Caco-2 (cell line): ENCODE measurements at regions not wholly inside any gene's neighbourhood (a gene's known extent, or its start where the extent isn't known, plus 50 kb on each side); places are given as distances from the start of the nearest gene placed in this dataset.

Source experiments
- BruUV-seq: library from RNA; stranded (reverse); fragments of 400-500 nt; replicated peaks from 2 replicates; lab custom pipeline; 2021; lab: Mats Ljungman, UMichigan
- CTCF ChIA-PET: fragments of 300-600 bp; sonication (Branson Sonifier 250); formaldehyde crosslinking; loops from one replicate; lab custom pipeline; 2022; ENCODE audit warnings: antibody characterized with exemption; lab: Charles Lee
- POLR2A ChIA-PET: fragments of 300-600 bp; sonication (Branson Sonifier 250); formaldehyde crosslinking; loops from one replicate; lab custom pipeline; 2022; ENCODE audit warnings: antibody characterized with exemption; lab: Charles Lee
- DNase-seq, 2 experiments: peaks; one replicate each; pipeline versions ENCODE4 v3.0.0 to v3.0.0-alpha.2; 2020 to 2022
- H3K27me3 ChIP-seq: replicated peaks from 2 replicates; pipeline ENCODE4 v1.6.0; 2011; ENCODE audit warnings: low read length; ENCODE audit not compliant: control insufficient read depth, insufficient read depth
- H3K36me3 ChIP-seq: 2 replicates; pipeline ENCODE4 v1.5.1; 2011; ENCODE audit warnings: low read length; ENCODE audit not compliant: control insufficient read depth, insufficient read depth
- H3K4me1 ChIP-seq: fragments of 250-450 bp; sonication (Bioruptor Pico); 2 replicates; pipeline ENCODE4 v1.5.1; 2020; ENCODE audit warnings: mild to moderate bottlenecking
- H3K4me3 ChIP-seq: 2 replicates; pipeline ENCODE4 v1.5.1; 2011; ENCODE audit warnings: low read depth, mild to moderate bottlenecking, control low read depth, low read length
- H3K9me3 ChIP-seq: fragments of 250-450 bp; sonication (Bioruptor Pico); 2 replicates; pipeline ENCODE4 v1.5.1; 2020; ENCODE audit warnings: mild to moderate bottlenecking, moderate library complexity
- H3K27ac Mint-ChIP-seq: one replicate; pipeline ENCODE4 v1.8.0; 2022; ENCODE audit warnings: mixed read lengths; ENCODE audit not compliant: unreplicated experiment
- H3K27me3 Mint-ChIP-seq: one replicate; pipeline ENCODE4 v1.8.0; 2022; ENCODE audit warnings: mixed read lengths; ENCODE audit not compliant: insufficient read depth, unreplicated experiment
- H3K36me3 Mint-ChIP-seq: one replicate; pipeline ENCODE4 v1.8.0; 2022; ENCODE audit warnings: mild to moderate bottlenecking, mixed read lengths; ENCODE audit not compliant: insufficient read depth, unreplicated experiment
- H3K4me1 Mint-ChIP-seq: one replicate; pipeline ENCODE4 v1.8.0; 2022; ENCODE audit warnings: low read depth, mixed read lengths; ENCODE audit not compliant: unreplicated experiment
- H3K4me3 Mint-ChIP-seq: one replicate; pipeline ENCODE4 v1.8.0; 2022; ENCODE audit warnings: mild to moderate bottlenecking, moderate library complexity, mixed read lengths; ENCODE audit not compliant: unreplicated experiment
- H3K9me3 Mint-ChIP-seq: one replicate; pipeline ENCODE4 v1.8.0; 2022; ENCODE audit warnings: mixed read lengths; ENCODE audit not compliant: unreplicated experiment
- CTCF ChIP-seq, 2 experiments: fragments of 200-600 bp in 1 of 2; IDR thresholded peaks; 1 replicate in 1 of 2; 2 replicates in 1 of 2; pipeline versions ENCODE4 v1.5.1 to v1.8.0; 2011 to 2022; ENCODE audit warnings: antibody characterized with exemption in 1 of 2, control low read depth in 1 of 2, inconsistent platforms in 1 of 2, low read depth in 1 of 2, low read length in 1 of 2, mild to moderate bottlenecking in 1 of 2, moderate library complexity in 1 of 2; ENCODE audit not compliant: insufficient read depth in 1 of 2, severe bottlenecking in 1 of 2, unreplicated experiment in 1 of 2
- intact Hi-C: fragments of 100-400 bp; cut with micrococcal nuclease; formaldehyde crosslinking; loops from one replicate; pipeline ENCODE4 v1.10.0; 2022; ENCODE audit not compliant: unreplicated experiment

DNA sequence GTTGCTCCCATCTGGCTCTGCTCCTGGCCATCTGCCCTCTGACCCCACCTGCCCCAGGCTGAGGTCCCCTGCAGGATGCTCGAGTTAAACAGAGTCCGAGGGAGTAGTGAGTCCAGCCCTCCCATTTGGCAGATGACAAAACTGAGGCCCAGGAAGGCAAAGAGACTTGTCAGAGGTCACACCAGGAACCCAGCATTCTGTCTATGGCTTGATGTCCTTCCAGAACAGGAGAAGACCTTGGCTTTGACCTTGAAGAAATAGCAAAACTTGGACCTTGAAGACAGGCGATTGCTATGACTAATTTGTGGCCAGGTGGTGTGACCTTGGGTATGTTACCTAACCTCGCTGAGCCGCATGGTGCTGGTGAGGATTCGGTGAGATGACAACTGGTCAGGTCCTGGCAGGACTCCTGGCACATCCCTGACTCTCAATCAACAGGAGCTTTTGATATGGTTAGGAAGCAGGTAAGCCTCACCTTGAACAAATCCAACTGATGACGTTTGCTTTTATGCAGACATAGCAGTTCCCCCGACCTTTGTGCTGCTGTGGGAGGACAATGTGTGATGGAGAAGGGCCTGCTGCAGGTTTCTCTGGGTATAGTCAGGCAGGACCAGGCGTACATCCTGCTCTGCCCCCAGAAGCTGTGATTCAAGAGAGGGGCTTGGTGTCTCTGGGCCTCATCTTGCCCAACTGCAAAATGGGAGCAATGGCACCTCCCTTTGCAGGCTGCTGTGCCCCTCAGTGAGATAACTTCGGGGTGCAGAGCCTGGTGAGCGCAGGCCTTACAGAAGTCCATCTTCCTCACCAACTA lies 198.7 kb downstream of the C9orf50 start:
- H3K27me3 Mint-ChIP-seq = no peaks in the 10 kb centered on the region

DNA sequence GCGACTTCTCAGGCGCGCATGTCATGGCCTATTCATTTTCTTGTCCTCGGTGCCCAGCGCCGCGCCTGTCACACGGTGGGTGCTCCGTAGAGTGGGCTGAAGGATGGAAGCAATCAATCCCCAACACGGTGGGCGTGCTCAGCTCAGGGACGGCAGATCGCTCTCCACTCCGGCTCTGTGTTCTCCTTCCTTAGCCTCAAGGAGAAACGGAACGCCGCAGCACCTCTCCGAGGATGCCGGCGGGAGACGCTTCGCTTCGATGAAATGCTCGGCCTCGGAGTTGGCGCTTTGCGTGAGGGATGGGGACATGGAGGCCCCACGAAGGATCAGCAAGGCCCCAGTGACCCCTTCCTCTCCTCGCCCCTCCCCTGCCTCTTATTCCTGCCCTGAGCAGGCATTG lies 199.5 kb downstream of the C9orf50 start:
- BruUV-seq = no TSS peak
- intact Hi-C loops = no loop called here
- no peaks in the 10 kb centered on the region for H3K27me3 ChIP-seq
- peaks cover 11% of the 10 kb centered on the region for H3K4me1 Mint-ChIP-seq
- POLR2A ChIA-PET = no interaction called here
- H3K9me3 Mint-ChIP-seq = no peaks in the 10 kb centered on the region
- no peak overlapping the region for H3K27ac Mint-ChIP-seq
- H3K9me3 ChIP-seq = no peaks in the 10 kb centered on the region
- CTCF ChIA-PET = no interaction called here
- no peak overlapping the region for H3K4me3 Mint-ChIP-seq
- no peaks in the 10 kb centered on the region for H3K27me3 Mint-ChIP-seq
- TF ChIP-seq CTCF (IDR thresholded peaks at IDR 0.05; ENCODE audit: insufficient read depth in 1 of 2, low read depth in 1 of 2, low read length in 1 of 2, severe bottlenecking in 1 of 2, unreplicated experiment in 1 of 2) = no peak
- H3K36me3 ChIP-seq = no peaks in the 10 kb centered on the region
- H3K4me1 ChIP-seq = peaks cover 12% of the 10 kb centered on the region
- no peak for DNase-seq
- no peaks in the 10 kb centered on the region for H3K36me3 Mint-ChIP-seq
- H3K4me3 ChIP-seq = no peak overlapping the region

More for the DNA sequence above, 198.7 kb downstream of the C9orf50 start:
- H3K9me3 Mint-ChIP-seq = no peaks in the 10 kb centered on the region
- intact Hi-C loops = no loop called here
- H3K4me3 Mint-ChIP-seq = no peak overlapping the region
- H3K36me3 Mint-ChIP-seq = no peaks in the 10 kb centered on the region
- Histone ChIP-seq H3K9me3 (no peaks in the 10 kb centered on the region), H3K4me1 (0 out of 2 replicates have a peak, but pooled peaks cover 8% of the 10 kb centered on the region), H3K27me3 (no peaks in the 10 kb centered on the region), H3K4me3 (no peak overlapping the region), H3K36me3 (no peaks in the 10 kb centered on the region)
- POLR2A ChIA-PET = no interaction called here
- no peak overlapping the region for H3K27ac Mint-ChIP-seq
- no peak for TF ChIP-seq CTCF (IDR thresholded peaks at IDR 0.05; ENCODE audit: insufficient read depth in 1 of 2, low read depth in 1 of 2, low read length in 1 of 2, severe bottlenecking in 1 of 2, unreplicated experiment in 1 of 2)
- DNase-seq = no peak
- peaks cover 4% of the 10 kb centered on the region for H3K4me1 Mint-ChIP-seq
- no TSS peak for BruUV-seq
- CTCF ChIA-PET = no interaction called here

DNA sequence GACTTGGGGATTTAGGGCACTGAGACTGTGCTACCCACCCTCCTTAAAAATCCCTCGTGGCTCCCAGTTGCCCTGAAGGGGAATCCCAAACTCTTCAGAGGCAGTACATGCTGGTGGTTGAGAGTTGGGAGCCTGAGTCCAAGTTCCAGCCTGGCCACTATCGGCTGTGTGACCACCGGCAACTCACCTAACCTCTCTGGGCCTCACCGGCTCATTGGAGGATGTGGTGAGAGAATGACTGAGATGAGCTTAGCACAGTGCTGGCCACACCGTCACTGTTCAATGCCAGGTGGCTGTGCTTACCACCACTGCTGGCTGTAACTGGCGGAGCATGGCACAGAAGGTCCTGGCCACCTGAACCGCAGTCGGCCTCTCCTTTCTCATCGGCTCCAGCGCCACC lies 200.2 kb downstream of the C9orf50 start:
- no peak for DNase-seq
- Mint-ChIP-seq H3K4me3 (no peak overlapping the region), H3K36me3 (no peaks in the 10 kb centered on the region), H3K27me3 (no peaks in the 10 kb centered on the region), H3K4me1 (peaks cover 13% of the 10 kb centered on the region), H3K27ac (no peak overlapping the region), H3K9me3 (no peaks in the 10 kb centered on the region)
- Histone ChIP-seq H3K9me3 (no peaks in the 10 kb centered on the region), H3K4me1 (peaks cover 17% of the 10 kb centered on the region), H3K4me3 (no peak overlapping the region), H3K36me3 (no peaks in the 10 kb centered on the region), H3K27me3 (no peaks in the 10 kb centered on the region)
- CTCF ChIA-PET = interaction anchor here (0.6 kb wide), 1 partner anchor 22 kb away, joined by 3 read pairs; no protein-coding TSS in a partner anchor
- intact Hi-C loops = no loop called here
- no peak for TF ChIP-seq CTCF (IDR thresholded peaks at IDR 0.05; ENCODE audit: insufficient read depth in 1 of 2, low read depth in 1 of 2, low read length in 1 of 2, severe bottlenecking in 1 of 2, unreplicated experiment in 1 of 2)
- no TSS peak for BruUV-seq
- POLR2A ChIA-PET = no interaction called here
